Activated CD4-positive, alpha-beta T cell treated with anti-CD3 and anti-CD28 coated beads for 1 hour (primary cell): ENCODE measurements at regions not wholly inside any gene's neighbourhood (a gene's known extent, or its start where the extent isn't known, plus 50 kb on each side); places are given as distances from the start of the nearest gene placed in this dataset.

Experiments
- DNase-seq: peaks from one replicate; pipeline ENCODE4 v3.0.0-alpha.2; 2020

GRCh38 chr10:31754803-31755624 lies 173.6 kb downstream of the ARHGAP12 start:
- no peak for DNase-seq

DNA sequence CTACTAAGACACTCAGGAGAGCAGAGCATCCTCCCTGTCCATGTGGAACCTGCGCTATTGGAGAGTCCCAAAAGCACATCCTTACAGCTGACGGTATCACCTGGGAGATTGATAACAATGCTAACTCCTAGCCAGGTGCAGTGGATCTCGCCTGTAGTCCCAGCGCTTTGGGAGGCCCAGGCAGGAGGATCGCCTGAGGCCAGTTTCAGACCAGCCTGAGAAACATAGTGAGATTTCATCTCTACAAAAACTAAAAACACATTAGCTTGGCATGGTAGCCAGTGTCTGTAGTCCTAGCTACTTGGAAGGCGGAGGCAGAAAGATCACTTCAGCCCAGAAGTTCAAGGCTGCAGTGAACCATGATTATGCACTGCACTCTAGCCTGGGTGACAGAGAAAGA lies 174.9 kb downstream of the ARHGAP12 start:
- no peak for DNase-seq

GRCh38 chr10:31752170-31752569 lies 176.5 kb downstream of the ARHGAP12 start:
- no peak for DNase-seq

DNA sequence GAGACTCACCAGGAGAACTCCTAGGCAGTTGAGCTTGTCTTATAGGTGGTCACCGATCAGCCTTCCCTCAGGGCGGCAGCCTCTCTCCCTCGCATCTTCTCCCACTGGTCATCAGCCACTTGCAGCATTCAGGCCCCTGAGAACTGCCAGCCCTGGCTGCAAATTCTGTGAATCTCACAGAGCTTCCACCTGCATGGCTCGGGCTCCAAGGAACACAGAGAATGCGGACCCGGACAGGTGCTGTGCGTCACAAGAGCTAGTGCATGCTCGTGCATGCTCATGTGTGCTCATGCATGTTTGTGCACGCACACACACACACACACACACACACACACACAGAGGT lies 176.9 kb downstream of the ARHGAP12 start:
- no peak for DNase-seq

DNA sequence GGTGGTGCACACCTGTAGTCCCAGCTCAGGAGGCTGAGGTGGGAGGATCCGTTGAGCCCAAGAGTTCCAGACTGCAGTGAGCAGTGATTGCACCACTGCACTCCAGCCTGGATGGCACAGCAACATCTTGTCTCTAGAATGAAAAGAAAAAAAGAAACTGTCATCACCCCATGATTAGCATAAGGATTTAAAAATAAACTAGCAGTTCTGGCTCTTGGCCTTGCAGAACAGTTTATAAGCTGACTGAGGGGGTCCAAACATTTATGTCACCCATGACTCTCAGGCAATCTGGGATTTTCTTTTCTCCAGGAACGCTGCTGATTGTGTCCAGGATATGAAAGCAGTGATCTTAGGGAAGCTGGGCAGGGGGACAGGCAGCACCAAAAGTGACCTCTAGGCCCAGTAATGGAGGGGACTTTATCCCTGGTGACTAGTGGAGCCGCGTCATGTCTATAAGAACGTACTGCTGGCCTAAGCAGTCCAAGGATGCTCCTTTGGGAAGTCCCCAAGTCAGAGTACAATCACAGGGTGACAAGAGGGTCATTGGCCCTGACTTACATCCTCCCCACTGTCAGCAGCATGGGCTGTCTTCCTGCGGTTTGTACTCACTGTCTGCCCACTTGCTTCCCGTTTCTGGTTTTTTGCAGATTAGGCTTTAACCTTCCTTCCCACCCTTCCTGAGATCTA lies 177.4 kb downstream of the ARHGAP12 start:
- no peak for DNase-seq

DNA sequence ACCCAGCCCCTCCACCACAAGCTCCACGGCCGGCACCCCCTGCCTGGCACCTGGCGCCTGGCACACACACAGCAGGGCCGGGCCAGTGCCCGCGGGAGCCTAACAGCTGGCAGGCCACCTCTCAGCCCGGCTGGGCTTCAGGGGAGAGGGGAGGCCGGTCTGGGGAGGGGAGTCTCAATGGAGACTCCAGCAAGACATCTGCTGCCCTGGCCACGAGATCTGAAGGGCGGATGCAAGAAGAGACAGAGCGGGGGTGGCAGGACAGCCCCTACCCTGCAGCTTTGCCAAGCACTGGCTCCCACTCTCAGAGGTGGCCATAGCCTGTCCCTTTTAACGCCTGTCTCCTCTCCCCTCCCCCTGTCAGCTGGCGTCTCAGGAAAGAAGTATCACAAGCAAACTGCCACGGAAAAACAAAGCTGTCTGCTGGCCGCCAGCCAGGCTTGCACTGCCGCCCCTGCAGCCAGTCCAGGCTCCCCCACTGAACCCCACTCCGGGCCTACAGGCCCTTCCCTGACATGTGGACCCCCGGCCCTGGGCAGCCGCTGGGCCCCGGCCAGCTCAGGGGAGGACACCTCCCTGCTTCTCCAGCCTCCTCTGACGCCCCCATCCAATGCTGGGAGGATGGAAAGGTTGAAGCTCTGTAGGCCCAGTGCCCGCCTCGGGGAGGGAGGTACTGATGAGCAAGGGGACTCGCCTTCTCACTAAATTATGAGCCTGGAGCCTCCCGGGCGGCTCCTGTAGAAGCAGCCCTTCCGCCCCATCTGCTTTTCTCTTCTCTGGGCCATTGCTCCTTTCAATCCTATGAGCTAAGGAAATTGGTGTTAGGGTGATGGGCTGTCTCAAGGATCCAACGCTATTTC lies 178.4 kb downstream of the ARHGAP12 start:
- no peak for DNase-seq

DNA sequence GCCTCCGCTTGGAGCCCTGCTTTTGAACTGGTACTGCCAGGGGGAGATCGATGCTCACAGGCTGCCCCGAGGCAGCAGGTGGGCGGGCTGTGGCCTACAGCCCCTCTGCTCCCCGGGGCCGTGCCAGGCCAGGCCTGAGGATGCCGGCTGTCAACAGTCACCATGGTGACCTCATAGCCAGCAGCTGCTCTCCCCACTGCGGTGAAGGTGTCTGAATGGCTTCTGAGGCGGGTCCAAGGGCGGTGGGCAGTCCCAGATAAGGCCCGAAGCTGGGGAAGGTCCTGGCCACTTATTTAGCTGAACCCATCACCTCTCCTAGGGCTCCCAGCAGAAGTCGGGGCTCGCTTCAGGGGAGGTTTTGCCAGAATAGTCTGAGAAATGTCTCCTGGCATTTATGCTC lies 179.3 kb downstream of the ARHGAP12 start:
- no peak for DNase-seq

- DNase-seq = peak; percentile 16
These were observed 182.8 kb downstream of the ARHGAP12 start for GRCh38 chr10:31745612-31746376.

- DNase-seq = no peak
These were observed 184.6 kb downstream of the ARHGAP12 start for GRCh38 chr10:31744025-31744424.

DNA sequence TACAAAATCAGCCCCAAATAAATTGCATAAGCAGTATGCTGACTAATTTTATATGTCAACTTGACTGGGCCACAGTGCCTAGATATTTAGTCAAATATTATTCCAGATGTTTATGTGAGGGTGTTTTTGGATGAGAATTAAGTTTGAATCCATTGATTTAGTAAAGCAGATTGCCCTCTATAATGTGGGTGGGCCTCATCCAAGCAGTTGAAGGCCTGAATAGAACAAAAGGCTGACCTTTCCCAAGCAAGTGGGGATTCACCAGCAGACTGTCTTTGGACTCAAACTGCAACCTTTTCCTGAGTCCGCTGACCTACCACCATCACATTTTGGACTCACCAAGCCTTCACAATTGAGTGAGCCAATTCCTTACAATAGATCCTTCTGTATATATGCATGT lies 186.4 kb downstream of the ARHGAP12 start:
- DNase-seq = no peak

- DNase-seq = no peak
These were observed 187.2 kb downstream of the ARHGAP12 start for GRCh38 chr10:31741473-31741872.

- no peak for DNase-seq
These were observed 188.9 kb downstream of the ARHGAP12 start for GRCh38 chr10:31739711-31740110.

- DNase-seq = no peak
These were observed 189.5 kb downstream of the ARHGAP12 start for GRCh38 chr10:31739146-31739545.

GRCh38 chr10:31731711-31732110 lies 196.9 kb downstream of the ARHGAP12 start:
- no peak for DNase-seq

DNA sequence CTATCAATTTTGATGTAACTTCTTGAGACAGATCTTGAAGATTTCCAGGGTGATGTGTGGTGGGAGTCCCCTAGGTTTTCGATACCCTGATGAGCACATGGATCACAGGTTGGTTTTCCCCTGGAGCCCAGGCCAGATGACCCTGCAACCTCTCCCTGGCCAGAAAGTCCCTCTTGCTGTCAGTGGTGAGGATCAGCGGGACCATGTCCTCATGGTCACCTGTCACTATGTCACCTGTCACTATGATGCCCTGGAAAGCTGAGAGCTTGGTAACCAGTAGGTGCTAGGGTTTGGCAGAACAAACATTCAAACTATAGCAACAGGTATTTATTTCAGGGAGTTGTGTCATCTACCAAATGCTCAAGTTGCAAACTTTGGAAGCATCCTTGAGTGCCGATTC lies 197.9 kb downstream of the ARHGAP12 start:
- DNase-seq = no peak

DNA sequence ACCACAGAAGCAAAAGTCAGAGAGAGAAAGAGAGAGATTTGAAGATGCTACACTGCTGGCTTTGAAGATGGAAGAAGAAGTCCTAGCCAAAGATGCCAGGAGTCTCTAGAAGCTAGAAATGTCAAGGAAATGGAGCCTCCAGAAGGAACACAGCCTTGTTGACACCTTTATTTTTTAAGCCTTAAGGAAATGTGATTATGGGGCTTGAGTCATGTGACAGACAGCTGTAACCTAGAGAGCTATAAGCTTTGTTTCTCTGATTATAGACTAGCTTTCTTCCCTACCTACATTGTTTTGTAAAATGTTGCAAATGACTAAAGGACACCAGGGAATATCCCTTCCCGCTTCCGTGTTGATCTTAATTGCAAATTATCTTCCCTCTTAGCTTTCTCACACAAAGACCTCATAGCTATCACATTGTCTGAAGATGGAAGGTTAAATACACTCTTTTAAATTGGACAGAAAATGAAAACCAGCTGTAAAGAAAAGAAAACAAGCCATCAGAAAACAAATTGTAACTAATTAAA lies 199.9 kb downstream of the ARHGAP12 start:
- no peak for DNase-seq

DNA sequence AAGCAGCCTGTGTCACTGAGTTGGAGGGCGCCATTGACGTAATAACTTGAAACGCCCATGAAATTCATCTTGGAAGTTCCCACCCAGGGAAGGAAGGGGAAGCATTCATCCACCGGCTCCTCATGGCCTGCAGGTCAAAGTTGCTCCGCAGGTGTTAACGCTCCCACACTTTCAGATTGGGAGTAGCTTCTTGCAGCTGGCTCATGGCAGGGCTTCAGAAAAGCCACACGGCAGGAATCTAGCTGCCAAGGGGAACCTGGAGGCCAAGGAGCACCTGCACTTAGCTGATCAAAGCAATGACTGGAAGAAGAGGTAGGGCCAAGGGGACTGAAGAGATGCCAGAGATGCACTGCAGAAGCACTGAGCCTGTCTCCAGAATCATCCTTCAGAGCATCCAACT lies 203.2 kb downstream of the ARHGAP12 start:
- no peak for DNase-seq

GRCh38 chr10:31724296-31724695 lies 204.3 kb downstream of the ARHGAP12 start:
- no peak for DNase-seq

DNA sequence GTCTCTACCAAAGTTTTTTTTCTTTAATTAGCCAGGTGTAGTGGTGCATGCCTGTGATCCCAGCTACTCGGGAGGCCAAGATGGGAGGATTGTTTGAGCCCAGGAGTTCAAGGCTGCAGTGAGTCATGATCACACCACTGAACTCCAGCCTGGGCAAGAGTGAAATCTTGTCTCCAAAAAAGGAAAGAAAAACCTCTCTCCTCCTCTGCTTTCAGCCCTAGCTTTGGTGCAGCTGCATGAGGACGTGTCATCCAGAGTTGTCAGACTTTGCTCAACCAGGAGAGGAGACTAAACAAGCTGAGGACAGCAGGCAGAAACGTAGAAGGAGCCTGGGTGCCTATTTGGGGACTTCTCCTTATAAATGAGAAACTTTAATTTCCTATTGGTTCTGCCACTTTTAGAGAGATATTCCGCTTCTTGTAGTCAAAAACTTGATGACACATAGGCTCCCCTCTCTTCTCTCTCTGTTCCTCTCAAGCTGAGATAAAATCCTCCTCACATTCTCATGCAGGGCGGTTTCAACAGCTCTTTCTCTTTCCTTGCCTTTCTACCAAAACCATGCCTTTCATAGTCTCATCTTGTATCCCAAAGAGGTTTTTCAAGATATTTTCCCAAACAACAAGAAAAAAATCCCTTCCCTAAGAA lies 205.4 kb downstream of the ARHGAP12 start:
- no peak for DNase-seq

DNA sequence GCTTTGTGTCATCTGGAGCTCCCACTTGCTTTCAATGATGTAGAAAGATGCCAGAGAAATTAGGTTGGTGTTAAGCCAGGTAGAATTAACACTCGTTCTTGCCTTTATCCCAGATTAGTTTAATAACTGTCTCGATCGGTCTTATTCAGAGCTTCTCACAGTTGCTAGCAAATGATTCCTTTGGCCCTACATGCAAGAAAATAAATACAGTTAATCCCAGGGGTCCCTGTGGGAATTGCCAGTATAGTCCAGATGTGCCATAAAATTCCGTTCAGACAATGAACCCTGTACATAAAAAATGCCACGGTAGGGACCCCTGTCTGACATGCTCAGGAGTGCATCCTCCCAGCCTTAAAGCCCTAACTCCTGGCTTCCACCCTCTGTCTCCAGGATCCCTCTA lies 207.5 kb downstream of the ARHGAP12 start:
- DNase-seq = no peak

DNA sequence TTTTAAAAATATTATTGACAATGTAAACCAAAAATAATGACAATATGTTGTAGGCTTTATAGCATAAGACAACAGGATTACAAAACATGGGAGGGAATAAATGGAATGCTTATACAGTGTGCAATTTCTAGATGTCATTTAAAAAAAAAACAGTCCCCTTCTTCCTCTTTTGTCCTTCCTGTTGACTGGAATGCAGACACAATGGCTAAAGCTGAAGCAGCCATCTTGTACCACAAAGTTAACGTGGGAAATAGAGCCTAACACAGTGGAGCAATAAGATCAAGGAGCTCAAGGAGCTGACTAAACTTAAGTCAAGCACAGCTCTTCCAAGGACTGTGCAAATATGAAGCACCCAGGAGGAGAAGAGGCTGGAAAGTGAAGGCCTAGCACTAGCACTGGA lies 208.1 kb downstream of the ARHGAP12 start:
- no peak for DNase-seq

DNA sequence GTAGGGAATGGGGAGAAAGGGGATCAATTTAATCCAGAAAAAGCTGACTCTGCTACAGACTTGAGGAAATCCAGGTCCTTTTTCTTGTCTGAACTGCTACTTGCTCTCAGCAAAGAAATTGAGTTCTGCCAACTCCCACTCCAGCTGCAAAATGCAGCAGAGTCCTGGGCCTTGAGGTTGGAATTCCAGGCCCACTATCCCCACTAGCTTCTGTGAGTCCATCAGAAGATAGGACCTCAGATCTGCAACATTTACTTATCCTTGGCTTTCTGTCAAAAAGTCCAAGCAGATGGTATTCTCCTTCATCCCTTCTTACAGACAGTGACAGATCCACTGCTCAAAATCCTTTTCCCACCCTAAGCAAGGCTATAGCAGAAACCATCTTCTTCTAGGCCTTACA lies 219.2 kb downstream of the ARHGAP12 start:
- DNase-seq = no peak
